ENCODE measurements at regions not wholly inside any gene's neighbourhood (a gene's known extent, or its start where the extent isn't known, plus 50 kb on each side); places are given as distances from the start of the nearest gene placed in this dataset.
"Not testable (repeated sequence)": the region's sequence is repeated elsewhere in the genome, so short reads cannot be mapped to it uniquely, and the experiment has no call there.

DNA sequence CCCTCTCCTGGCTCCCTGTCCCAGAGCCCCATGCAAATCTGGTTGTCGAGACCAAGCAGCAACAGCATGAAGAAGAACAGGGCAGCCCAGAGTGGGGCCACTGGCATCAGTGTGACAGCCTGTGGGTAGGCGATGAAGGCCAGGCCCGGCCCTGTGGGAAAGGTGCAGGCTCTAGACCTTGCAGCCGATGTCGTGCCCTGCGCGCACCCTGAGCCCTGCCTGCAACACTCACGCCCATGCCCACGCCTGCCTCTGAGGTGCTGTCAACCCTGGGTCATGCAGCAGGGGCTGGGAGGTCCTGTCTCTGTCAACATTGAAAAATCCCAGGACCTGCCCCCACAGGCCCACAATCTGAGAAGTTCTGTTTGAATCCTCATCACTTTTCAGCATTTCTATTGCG is 204.0 kb upstream of the TP53TG3 start:
- H3K4me2 ChIP-seq; H3K27me3 ChIP-seq; H3K27ac ChIP-seq; H3K9ac ChIP-seq; H3K36me3 ChIP-seq; H3K4me1 ChIP-seq; H4K20me1 ChIP-seq; H3K9me3 ChIP-seq (replicated peaks in 1 of 11); H3K4me3 ChIP-seq: not testable (repeated sequence)

DNA sequence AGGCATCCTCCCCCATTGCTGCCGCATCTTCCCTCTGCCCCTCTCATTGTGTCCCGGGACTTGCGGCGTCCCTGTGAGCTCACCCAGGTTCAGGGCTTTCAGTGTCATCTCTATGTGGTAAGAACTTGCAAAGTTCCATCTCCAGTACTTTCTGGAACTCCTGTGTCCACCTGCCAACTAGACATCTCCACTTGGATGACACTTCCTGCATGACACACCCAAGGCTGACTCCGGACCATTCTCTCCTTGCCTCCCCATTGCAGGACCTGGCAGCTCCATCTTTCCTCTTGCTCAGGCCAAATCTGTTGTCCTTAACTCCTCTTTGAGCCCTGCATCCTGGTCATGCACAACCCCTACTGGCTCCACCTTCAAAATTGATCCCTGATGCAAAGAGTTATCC is 200.8 kb upstream of the TP53TG3 start:
- H3K27me3 ChIP-seq; H3K4me1 ChIP-seq; H4K20me1 ChIP-seq; H3K4me3 ChIP-seq; H3K27ac ChIP-seq; H3K9me3 ChIP-seq (replicated peaks in 1 of 11); H3K9ac ChIP-seq; H3K4me2 ChIP-seq; H3K36me3 ChIP-seq: not testable (repeated sequence)

DNA sequence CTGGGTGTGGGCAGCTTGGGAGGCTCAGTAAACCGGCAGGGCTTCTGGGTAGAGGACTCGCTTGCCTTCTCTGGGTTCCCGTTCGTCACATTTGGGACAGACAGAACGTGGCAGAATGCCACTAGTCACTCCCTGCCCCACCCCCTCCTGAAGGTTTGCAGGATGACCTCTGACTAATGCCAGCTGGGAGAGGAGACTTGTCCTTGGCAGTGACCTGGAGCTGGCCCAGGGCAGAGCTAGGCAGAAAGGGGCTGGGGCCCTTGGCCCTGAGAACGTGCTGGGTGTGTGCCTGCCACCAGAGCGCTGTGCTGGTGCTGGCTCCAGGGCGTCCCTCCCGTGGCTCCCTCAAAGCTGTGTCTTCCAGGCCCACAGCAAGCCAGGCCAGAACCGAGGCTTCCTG is 197.8 kb upstream of the TP53TG3 start:
- H3K9me3 ChIP-seq (replicated peaks in 1 of 11); H3K27me3 ChIP-seq; H3K27ac ChIP-seq; H4K20me1 ChIP-seq; H3K4me1 ChIP-seq; H3K4me3 ChIP-seq; H3K36me3 ChIP-seq; H3K9ac ChIP-seq; H3K4me2 ChIP-seq: not testable (repeated sequence)

DNA sequence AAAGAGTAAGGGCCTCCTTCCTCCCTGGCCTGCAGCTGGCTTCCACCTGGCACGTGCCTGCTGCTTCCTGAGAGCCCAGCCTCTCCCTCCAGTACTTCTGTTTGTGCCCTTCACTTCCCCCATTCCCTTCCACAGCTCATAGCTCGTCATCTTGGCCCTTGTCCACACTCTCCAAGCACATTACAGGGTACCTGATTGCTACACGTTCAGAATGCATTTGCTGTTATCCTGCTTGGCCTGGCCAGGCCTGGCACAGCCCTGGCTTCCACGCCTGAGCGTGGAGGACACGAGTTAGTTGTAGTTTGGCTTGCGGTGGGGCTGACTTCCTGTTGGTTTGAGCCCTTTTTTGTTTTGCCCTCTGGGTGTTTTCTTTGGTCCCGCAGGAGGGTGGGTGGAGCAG is 197.2 kb upstream of the TP53TG3 start:
- not testable (repeated sequence) for H3K9ac ChIP-seq; H3K36me3 ChIP-seq; H3K27me3 ChIP-seq; H4K20me1 ChIP-seq; H3K4me2 ChIP-seq; H3K9me3 ChIP-seq (replicated peaks in 1 of 11); H3K4me3 ChIP-seq; H3K27ac ChIP-seq; H3K4me1 ChIP-seq

DNA sequence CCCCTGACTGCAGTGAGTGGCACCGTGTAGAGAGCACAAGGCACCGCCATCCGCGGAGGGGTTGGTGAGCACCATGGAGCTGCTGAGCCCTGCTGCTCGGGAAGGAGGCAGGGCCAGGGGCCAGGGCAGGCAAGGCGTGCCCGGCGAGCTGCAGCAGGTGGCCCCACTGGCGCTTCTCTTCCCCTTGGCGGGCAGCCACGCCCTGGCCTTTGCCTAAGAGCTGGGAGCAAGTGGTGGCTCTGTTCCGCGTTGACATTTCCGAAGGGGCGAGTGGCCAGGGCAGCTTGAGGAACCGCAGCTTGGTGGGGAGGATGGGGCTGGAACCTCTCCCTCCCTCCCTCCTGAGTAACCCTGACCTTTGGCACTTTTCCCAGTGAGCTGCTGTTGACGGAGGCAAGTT is 194.7 kb upstream of the TP53TG3 start:
- H3K27me3 ChIP-seq; H4K20me1 ChIP-seq; H3K4me2 ChIP-seq; H3K36me3 ChIP-seq; H3K9ac ChIP-seq; H3K4me1 ChIP-seq; H3K4me3 ChIP-seq; H3K27ac ChIP-seq; H3K9me3 ChIP-seq (replicated peaks in 1 of 11): not testable (repeated sequence)

DNA sequence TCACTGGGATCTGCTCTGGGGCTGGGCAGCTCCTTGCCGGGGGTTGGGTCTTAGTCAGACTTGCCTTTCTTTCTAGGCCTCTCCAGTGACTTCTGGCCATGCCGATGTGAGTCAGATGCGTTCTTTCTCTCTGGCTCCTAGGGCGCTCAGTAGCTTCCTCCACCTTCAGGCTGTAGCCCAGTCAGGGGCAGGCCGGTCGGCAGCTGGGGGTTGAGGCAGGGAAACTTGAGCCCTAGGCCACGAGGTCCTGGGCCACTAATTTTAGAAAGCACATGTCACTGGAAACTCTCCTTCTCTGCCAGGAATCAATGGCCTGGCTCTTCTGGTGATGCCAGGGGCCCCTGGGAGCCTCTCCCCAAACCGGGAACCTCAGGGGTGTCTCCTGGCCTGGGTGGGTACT is 192.4 kb upstream of the TP53TG3 start:
- H3K4me2 ChIP-seq; H3K4me3 ChIP-seq; H3K36me3 ChIP-seq; H3K9me3 ChIP-seq (replicated peaks in 1 of 11); H3K27me3 ChIP-seq; H3K27ac ChIP-seq; H3K9ac ChIP-seq; H4K20me1 ChIP-seq; H3K4me1 ChIP-seq: not testable (repeated sequence)

DNA sequence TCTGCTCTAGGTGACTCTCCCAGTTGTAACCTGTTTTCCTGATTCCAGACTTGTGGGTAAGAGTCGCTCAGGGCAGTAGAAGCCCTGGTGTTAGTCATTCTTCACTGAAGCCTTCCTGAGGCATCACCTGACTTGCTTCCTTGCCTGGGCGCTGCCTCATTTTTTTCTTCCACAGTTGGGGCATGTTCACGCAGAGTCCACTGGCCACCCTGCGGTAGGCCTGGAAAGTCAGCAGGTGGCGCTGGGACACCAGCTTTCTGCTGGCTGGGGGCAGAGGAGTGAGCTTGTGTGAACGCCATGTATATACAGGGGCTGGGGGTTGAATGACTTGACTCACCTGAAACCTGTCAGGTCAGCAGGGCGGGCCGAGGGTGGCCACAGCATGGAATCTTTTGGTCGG is 189.3 kb upstream of the TP53TG3 start:
- not testable (repeated sequence) for H4K20me1 ChIP-seq; H3K4me1 ChIP-seq; H3K36me3 ChIP-seq; H3K9me3 ChIP-seq (replicated peaks in 1 of 11); H3K27me3 ChIP-seq; H3K9ac ChIP-seq; H3K4me2 ChIP-seq; H3K4me3 ChIP-seq; H3K27ac ChIP-seq

DNA sequence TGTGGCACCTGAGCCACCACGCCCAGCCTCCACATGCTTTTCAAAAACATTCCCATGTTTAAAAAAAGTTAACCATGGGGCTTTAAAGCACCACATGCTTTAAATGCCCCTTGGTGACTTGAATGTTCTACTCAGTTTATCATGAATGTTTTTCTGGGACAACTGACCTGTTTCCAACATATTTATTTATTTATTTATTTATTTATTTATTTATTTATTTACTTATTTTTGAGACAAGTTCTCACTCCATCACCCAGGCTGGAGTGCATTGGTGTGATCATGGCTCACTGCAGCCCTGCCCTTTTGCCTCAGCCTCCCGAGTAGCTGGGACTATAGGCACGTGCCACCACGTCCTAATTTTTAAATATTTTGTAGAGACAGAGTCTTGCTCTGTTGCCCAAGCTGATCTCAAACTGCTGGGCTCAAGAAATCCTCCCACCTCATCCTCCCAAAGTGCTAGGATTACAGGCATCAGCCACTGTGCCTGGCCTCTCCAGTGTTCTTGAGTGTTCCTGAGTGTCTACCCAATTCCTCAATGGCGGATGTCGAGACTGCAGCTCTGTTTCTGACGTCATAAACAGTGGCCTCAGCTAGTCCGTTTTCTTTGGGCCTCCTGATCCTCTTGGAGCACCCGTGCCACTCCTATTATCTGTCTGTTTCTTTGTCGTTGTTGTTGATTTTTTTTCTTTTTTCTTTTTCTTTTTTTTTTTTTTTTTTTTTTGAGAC is 185.7 kb upstream of the TP53TG3 start:
- not testable (repeated sequence) for H3K9ac ChIP-seq; H3K36me3 ChIP-seq; H3K4me2 ChIP-seq; H3K4me1 ChIP-seq; H4K20me1 ChIP-seq; H3K9me3 ChIP-seq (replicated peaks in 1 of 11); H3K27me3 ChIP-seq; H3K4me3 ChIP-seq; H3K27ac ChIP-seq

DNA sequence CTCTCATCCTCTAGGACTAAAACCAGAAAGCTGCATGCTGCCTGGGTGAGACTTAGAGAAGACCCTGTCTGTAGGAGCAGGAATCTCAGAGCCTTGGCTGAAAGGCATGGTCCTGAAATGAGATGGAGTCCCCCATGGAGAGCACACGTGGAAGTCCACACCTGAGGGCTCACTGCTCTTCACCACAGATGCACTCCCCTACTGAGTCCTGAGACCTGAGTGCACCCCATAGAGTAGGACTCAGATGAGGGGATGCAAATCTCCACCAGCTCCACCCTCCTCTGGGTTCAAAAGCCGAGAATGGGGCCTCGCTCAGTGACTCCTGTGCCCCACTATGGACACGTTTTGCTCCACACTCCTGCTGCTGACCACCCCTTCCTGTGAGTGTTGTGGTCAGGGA is 171.4 kb upstream of the TP53TG3 start:
- not testable (repeated sequence) for H3K9ac ChIP-seq; H4K20me1 ChIP-seq; H3K36me3 ChIP-seq; H3K4me2 ChIP-seq; H3K27ac ChIP-seq; H3K27me3 ChIP-seq; H3K4me1 ChIP-seq; H3K4me3 ChIP-seq; H3K9me3 ChIP-seq (replicated peaks in 1 of 11)

DNA sequence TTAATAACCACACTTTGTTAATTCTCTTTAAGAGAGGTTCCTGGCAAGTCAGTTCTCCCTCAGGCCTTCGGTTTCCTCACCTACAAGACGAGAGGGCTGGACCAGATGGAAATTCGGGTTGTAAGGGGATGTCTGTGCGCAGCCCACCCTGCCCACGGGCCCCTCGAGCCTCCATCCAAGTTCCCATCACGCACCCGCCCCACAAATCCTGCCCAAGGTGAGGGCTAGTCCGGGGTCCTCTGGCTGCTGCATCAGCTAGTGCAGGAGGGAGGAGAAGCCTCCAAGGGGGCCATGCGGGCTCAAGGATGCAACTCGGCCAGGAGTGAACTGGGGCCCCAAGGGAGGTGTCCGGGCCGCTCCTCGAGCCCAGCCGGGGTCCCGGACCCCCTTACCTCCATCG is 169.6 kb upstream of the TP53TG3 start:
- H3K9ac ChIP-seq; H3K27ac ChIP-seq; H3K27me3 ChIP-seq; H3K9me3 ChIP-seq (replicated peaks in 1 of 11); H3K4me2 ChIP-seq; H3K4me3 ChIP-seq; H3K36me3 ChIP-seq; H4K20me1 ChIP-seq; H3K4me1 ChIP-seq: not testable (repeated sequence)

DNA sequence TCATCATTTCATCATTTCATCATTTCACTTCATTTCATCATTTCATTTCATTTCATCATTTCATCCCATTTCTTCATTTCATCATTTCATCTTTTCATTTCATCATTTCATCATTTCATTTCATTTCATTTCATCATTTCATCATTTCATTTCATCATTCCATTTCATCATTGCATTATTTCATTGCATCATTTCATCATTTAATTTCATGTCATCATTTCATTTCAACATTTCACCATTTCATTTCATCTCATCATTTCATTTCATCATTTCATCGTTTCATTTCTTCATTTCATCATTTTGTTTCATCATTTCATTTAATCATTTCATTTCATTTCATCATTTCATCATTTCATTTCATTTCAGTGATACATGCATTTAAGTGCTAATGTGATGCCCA is 166.9 kb upstream of the TP53TG3 start:
- not testable (repeated sequence) for H3K9ac ChIP-seq; H3K9me3 ChIP-seq (replicated peaks in 1 of 11); H3K27ac ChIP-seq; H3K4me2 ChIP-seq; H3K27me3 ChIP-seq; H3K4me3 ChIP-seq; H3K36me3 ChIP-seq; H3K4me1 ChIP-seq; H4K20me1 ChIP-seq

DNA sequence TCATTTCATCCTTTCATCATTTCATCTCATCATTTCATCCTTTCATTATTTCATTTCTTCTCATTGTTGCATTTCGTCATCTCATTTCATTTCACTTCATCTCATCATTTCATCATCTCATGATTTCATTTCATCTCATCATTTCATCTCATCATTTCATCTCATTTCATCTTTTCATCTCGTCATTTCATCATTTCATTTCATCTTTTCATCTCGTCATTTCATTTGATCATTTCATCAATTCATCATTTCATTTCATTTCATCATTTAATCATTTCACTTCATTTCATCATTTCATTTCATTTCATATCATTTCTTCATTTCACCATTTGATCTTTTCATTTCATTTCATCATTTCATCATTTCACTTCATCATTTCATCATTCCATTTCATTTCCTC is 131.3 kb upstream of the TP53TG3 start:
- H3K9ac ChIP-seq; H3K27me3 ChIP-seq; H4K20me1 ChIP-seq; H3K27ac ChIP-seq; H3K9me3 ChIP-seq (replicated peaks in 1 of 11); H3K4me2 ChIP-seq; H3K4me3 ChIP-seq; H3K4me1 ChIP-seq; H3K36me3 ChIP-seq: not testable (repeated sequence)

DNA sequence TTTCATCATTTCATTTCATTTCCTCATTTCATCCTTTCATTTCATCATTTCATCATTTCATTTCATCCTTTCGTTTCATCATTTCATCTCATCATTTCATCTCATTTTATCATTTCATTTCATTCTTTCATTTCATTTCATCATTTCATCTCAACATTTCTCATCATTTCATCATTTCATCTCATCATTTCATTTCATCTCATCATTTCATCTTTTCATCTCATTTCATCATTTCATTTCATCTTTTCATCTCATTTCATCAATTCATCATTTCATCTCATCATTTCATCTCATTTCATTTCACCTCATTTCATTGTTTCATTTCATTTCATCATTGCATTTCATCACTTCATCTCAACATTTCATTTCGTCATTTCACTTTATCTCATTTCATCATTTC is 129.7 kb upstream of the TP53TG3 start:
- not testable (repeated sequence) for H3K4me3 ChIP-seq; H3K9ac ChIP-seq; H3K4me1 ChIP-seq; H4K20me1 ChIP-seq; H3K27ac ChIP-seq; H3K27me3 ChIP-seq; H3K36me3 ChIP-seq; H3K4me2 ChIP-seq; H3K9me3 ChIP-seq (replicated peaks in 1 of 11)

All from BLaER1 treated with 17β-estradiol and CSF1 and Interleukin-3, amounts not matched to agents 10 nM and 100 nM (cell line).